ENCODE measurements at regions not wholly inside any gene's neighbourhood (a gene's known extent, or its start where the extent isn't known, plus 50 kb on each side); places are given as distances from the start of the nearest gene placed in this dataset.

GRCh38 chr6:14664621-14665315 is 547.2 kb downstream of the CD83 start:
- WGBS, 2 donors (ENCODE audit: low coverage in 1 of 2) = 78 to 83% methylated on average over 1 to 11 of the region's 11 CpGs
- no peak for DNase-seq
- H3K27ac ChIP-seq = no peak overlapping the region
- TF ChIP-seq CTCF (IDR thresholded peaks at IDR 0.05) (no peak), POLR2AphosphoS5 (IDR thresholded peaks at IDR 0.05) (no peak), EP300 (IDR thresholded peaks at IDR 0.05; ENCODE audit: low read depth) (no peak), POLR2A (IDR thresholded peaks at IDR 0.05) (no peak)
- no peaks in the 10 kb centered on the region for H3K4me1 ChIP-seq
- no peaks in the 10 kb centered on the region for H3K36me3 ChIP-seq
- in situ Hi-C loops (cut with MboI; ENCODE audit: low pct_ligation_motif_present in 1 of 4, low pct_unique_long_range_greater_than_20kb in 1 of 4, low sequenced_read_pairs in 3 of 4) = no loop called here
- no peaks in the 10 kb centered on the region for H3K9me3 ChIP-seq
- H3K4me3 ChIP-seq = no peak overlapping the region
- intact Hi-C loops (cut with DNase I; ENCODE audit: low total_unique reads) = no loop called here
- no peaks in the 10 kb centered on the region for H3K27me3 ChIP-seq

- no peaks in the 10 kb centered on the region for H3K27me3 ChIP-seq
- no peak overlapping the region for H3K4me3 ChIP-seq
- no peaks in the 10 kb centered on the region for H3K4me1 ChIP-seq
- intact Hi-C loops (cut with DNase I; ENCODE audit: low total_unique reads) = no loop called here
- no peaks in the 10 kb centered on the region for H3K36me3 ChIP-seq
- no peak overlapping the region for H3K27ac ChIP-seq
- no peaks in the 10 kb centered on the region for H3K9me3 ChIP-seq
- peak; percentile 15 for DNase-seq
- in situ Hi-C loops (cut with MboI; ENCODE audit: low pct_ligation_motif_present in 1 of 4, low pct_unique_long_range_greater_than_20kb in 1 of 4, low sequenced_read_pairs in 3 of 4) = no loop called here
- no peak for TF ChIP-seq POLR2A (IDR thresholded peaks at IDR 0.05)
- TF ChIP-seq EP300 (IDR thresholded peaks at IDR 0.05; ENCODE audit: low read depth) = no peak
- WGBS, 2 donors (ENCODE audit: low coverage in 1 of 2) = 69 to 100% methylated on average over 1 to 11 of the region's 11 CpGs
These were observed 548.5 kb downstream of the CD83 start for GRCh38 chr6:14665827-14666724.

GRCh38 chr6:14670806-14671205 is 553.2 kb downstream of the CD83 start:
- no peak overlapping the region for H3K27ac ChIP-seq
- TF ChIP-seq POLR2AphosphoS5 (IDR thresholded peaks at IDR 0.05) (no peak), POLR2A (IDR thresholded peaks at IDR 0.05) (no peak), CTCF (IDR thresholded peaks at IDR 0.05) (no peak), EP300 (IDR thresholded peaks at IDR 0.05; ENCODE audit: low read depth) (no peak)
- H3K4me1 ChIP-seq = no peaks in the 10 kb centered on the region
- no peak for DNase-seq
- intact Hi-C loops (cut with DNase I; ENCODE audit: low total_unique reads) = no loop called here
- WGBS, 2 donors (ENCODE audit: low coverage in 1 of 2) = 90 to 96% methylated on average over 7 of the region's 7 CpGs
- no peaks in the 10 kb centered on the region for H3K27me3 ChIP-seq
- H3K4me3 ChIP-seq = no peak overlapping the region
- H3K36me3 ChIP-seq = no peaks in the 10 kb centered on the region
- in situ Hi-C loops (cut with MboI; ENCODE audit: low pct_ligation_motif_present in 1 of 4, low pct_unique_long_range_greater_than_20kb in 1 of 4, low sequenced_read_pairs in 3 of 4) = no loop called here
- H3K9me3 ChIP-seq = no peaks in the 10 kb centered on the region

GRCh38 chr6:14671261-14671681 is 553.7 kb downstream of the CD83 start:
- in situ Hi-C loops (cut with MboI; ENCODE audit: low pct_ligation_motif_present in 1 of 4, low pct_unique_long_range_greater_than_20kb in 1 of 4, low sequenced_read_pairs in 3 of 4) = no loop called here
- TF ChIP-seq POLR2A (IDR thresholded peaks at IDR 0.05) (no peak), CTCF (IDR thresholded peaks at IDR 0.05) (no peak), EP300 (IDR thresholded peaks at IDR 0.05; ENCODE audit: low read depth) (no peak), POLR2AphosphoS5 (IDR thresholded peaks at IDR 0.05) (no peak)
- Histone ChIP-seq H3K4me1 (no peaks in the 10 kb centered on the region), H3K27me3 (no peaks in the 10 kb centered on the region), H3K27ac (no peak overlapping the region), H3K36me3 (no peaks in the 10 kb centered on the region), H3K4me3 (no peak overlapping the region), H3K9me3 (no peaks in the 10 kb centered on the region)
- intact Hi-C loops (cut with DNase I; ENCODE audit: low total_unique reads) = no loop called here
- DNase-seq = no peak
- WGBS, 2 donors (ENCODE audit: low coverage in 1 of 2) = 29% methylated on average over 1 of the region's 1 CpG; no CpG with 5 or more reads in 1 of the 2 donors
